KMS-11 (cell line): ENCODE measurements at regions not wholly inside any gene's neighbourhood (a gene's known extent, or its start where the extent isn't known, plus 50 kb on each side); places are given as distances from the start of the nearest gene placed in this dataset.

Experiments used
- H2AFZ ChIP-seq: fragments of 200-600 bp; sonication (generic); 2 replicates; pipeline ENCODE4 v1.6.1; 2016; ENCODE audit warnings: antibody characterized with exemption, mixed run types, low read depth
- H3K27ac ChIP-seq: fragments of 200-600 bp; sonication (generic); 2 replicates; pipeline ENCODE4 v1.6.1; 2016; ENCODE audit warnings: mild to moderate bottlenecking, mixed run types
- H3K27me3 ChIP-seq: fragments of 200-600 bp; sonication (generic); 2 replicates; pipeline ENCODE4 v1.6.1; 2017; ENCODE audit warnings: mild to moderate bottlenecking, low read depth, mixed run types, moderate library complexity; ENCODE audit not compliant: insufficient read depth
- H3K36me3 ChIP-seq: fragments of 200-600 bp; sonication (generic); 2 replicates; pipeline ENCODE4 v1.6.1; 2017; ENCODE audit warnings: mild to moderate bottlenecking, mixed run types; ENCODE audit not compliant: insufficient read depth
- H3K4me1 ChIP-seq: fragments of 200-600 bp; sonication (generic); 2 replicates; pipeline ENCODE4 v1.6.1; 2016; ENCODE audit warnings: mild to moderate bottlenecking, low read depth, mixed run types; ENCODE audit not compliant: poor library complexity, severe bottlenecking
- H3K4me2 ChIP-seq: fragments of 200-600 bp; sonication (generic); 2 replicates; pipeline ENCODE4 v1.7.0; 2016; ENCODE audit warnings: mild to moderate bottlenecking, mixed run types
- H3K4me3 ChIP-seq: fragments of 200-600 bp; sonication (generic); IDR thresholded peaks from 2 replicates; pipeline ENCODE4 v1.6.1; 2017; ENCODE audit warnings: low read depth, low read length, mixed read lengths; ENCODE audit not compliant: insufficient read depth
- H3K79me2 ChIP-seq: fragments of 200-600 bp; sonication (generic); 2 replicates; pipeline ENCODE4 v1.6.1; 2016; ENCODE audit warnings: low read depth, mixed run types; ENCODE audit not compliant: insufficient read depth
- H3K9ac ChIP-seq: fragments of 200-600 bp; sonication (generic); 2 replicates; pipeline ENCODE4 v1.6.1; 2016; ENCODE audit warnings: mild to moderate bottlenecking, mixed run types
- H4K20me1 ChIP-seq: fragments of 200-600 bp; sonication (generic); 2 replicates; pipeline ENCODE4 v1.6.1; 2016; ENCODE audit warnings: mild to moderate bottlenecking, mixed run types; ENCODE audit not compliant: insufficient read depth
- TF ChIP-seq, protein P1 (sequence below): fragments of 200-600 bp; sonication (generic); conservative IDR thresholded peaks from 2 replicates; pipeline ENCODE4 v1.6.1; 2017; ENCODE audit warnings: low read depth, mild to moderate bottlenecking, antibody characterized with exemption, low read length, moderate library complexity, mixed read lengths

DNA sequence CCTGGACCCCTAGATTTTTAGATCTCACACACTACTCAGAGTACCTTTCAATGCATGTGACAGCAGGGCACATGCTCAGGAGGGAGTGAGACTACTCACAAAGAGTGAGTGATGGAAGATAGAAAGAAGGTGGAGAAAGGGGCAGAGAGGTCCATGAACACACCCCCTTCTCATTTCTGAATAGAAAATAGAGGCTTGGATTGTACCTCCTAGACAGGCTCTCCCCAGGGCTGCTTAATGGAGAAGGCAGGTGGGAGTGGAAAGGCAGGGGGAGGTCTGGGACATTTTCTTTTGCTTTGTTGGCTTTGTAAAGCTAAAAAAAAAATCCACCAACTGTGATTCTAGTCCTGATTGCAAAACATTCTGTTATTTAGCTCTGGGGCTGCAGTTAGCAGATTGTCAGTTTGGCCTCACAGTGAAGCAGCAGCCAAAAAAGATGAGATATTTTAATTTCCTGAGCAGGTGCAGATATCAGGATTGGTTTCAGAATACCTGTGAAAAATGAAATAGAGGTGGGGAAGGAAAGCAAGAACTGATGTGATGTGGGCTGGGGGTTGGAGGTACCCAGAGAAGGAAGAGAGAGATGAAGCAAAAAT, 119.3 kb upstream of the GYPC start:
- TF ChIP-seq, protein P1, sequence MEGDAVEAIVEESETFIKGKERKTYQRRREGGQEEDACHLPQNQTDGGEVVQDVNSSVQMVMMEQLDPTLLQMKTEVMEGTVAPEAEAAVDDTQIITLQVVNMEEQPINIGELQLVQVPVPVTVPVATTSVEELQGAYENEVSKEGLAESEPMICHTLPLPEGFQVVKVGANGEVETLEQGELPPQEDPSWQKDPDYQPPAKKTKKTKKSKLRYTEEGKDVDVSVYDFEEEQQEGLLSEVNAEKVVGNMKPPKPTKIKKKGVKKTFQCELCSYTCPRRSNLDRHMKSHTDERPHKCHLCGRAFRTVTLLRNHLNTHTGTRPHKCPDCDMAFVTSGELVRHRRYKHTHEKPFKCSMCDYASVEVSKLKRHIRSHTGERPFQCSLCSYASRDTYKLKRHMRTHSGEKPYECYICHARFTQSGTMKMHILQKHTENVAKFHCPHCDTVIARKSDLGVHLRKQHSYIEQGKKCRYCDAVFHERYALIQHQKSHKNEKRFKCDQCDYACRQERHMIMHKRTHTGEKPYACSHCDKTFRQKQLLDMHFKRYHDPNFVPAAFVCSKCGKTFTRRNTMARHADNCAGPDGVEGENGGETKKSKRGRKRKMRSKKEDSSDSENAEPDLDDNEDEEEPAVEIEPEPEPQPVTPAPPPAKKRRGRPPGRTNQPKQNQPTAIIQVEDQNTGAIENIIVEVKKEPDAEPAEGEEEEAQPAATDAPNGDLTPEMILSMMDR = no peak
- Histone ChIP-seq H3K27me3 (no peaks in the 10 kb centered on the region), H3K36me3 (no peaks in the 10 kb centered on the region), H3K4me1 (no peaks in the 10 kb centered on the region), H4K20me1 (no peaks in the 10 kb centered on the region), H2AFZ (no peak overlapping the region), H3K79me2 (no peaks in the 10 kb centered on the region), H3K4me3 (no peak overlapping the region), H3K4me2 (no peak overlapping the region), H3K27ac (no peak overlapping the region), H3K9ac (no peak overlapping the region)

DNA sequence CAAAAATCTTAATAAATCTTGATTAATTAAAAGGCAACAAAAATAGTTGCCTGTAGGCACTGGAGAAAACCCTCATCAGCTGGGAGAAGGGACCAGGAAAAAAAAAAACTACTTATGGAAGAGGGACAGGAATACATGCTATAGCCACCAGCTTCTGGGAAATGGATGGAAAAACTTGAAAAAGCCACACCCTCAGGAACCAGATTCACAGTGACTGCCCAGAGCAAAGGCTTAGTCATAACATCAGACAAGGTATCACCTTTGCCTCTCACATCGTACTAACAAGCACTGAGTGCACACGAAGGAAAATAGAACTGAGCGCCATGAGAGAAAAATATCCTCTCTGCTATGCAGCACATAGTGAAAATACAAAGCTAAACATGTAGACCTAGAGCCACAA, 116.9 kb upstream of the GYPC start:
- Histone ChIP-seq H3K36me3 (no peaks in the 10 kb centered on the region), H2AFZ (no peak overlapping the region), H3K4me1 (no peaks in the 10 kb centered on the region), H3K27me3 (no peaks in the 10 kb centered on the region), H3K4me3 (no peak overlapping the region), H3K4me2 (no peak overlapping the region), H3K79me2 (no peaks in the 10 kb centered on the region), H3K27ac (no peak overlapping the region), H4K20me1 (no peaks in the 10 kb centered on the region), H3K9ac (no peak overlapping the region)
- TF ChIP-seq, protein P1 = no peak

DNA sequence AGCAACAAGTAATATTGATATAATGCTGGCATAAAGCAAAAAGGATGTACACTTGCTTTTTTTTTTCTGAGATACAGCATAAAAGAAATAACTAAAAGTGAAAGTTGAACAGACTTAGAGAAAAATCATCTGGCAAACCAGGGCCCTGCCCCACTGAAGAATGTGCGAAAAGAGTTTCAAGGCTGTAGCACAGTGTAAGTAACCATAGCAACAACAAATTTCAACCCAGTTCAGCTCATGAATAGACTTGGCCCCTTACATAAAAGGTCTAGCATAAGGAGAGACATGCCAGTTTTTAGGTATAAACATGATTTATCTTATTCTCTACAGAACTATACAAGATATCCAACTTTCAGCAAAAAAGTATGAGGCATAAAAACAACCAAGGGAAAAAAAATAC, 113.7 kb upstream of the GYPC start:
- Histone ChIP-seq H3K4me3 (no peak overlapping the region), H3K36me3 (no peaks in the 10 kb centered on the region), H2AFZ (no peak overlapping the region), H4K20me1 (no peaks in the 10 kb centered on the region), H3K27me3 (no peaks in the 10 kb centered on the region), H3K4me1 (no peaks in the 10 kb centered on the region), H3K79me2 (no peaks in the 10 kb centered on the region), H3K4me2 (no peak overlapping the region), H3K27ac (no peak overlapping the region), H3K9ac (no peak overlapping the region)
- TF ChIP-seq, protein P1 = no peak

DNA sequence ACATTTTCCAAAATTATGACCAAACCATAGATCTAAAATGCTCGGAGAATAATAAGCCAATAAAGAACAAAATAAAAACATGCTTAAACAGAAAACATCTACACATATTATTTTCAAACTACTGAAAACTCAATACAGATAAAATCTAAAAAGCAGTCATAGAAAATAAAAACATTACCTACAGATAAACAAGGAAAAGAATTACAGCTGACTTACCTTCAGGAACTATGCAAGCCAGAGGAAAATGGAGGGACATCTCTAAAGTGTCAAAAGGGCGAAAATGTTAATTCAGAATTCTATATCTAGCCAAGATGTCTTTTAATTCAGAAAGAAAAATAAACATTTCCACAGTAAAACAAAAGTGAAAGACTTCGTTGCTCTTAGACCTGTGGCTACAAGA, 112.9 kb upstream of the GYPC start:
- Histone ChIP-seq H3K4me2 (no peak overlapping the region), H3K79me2 (no peaks in the 10 kb centered on the region), H3K27me3 (no peaks in the 10 kb centered on the region), H3K4me3 (no peak overlapping the region), H3K9ac (no peak overlapping the region), H2AFZ (no peak overlapping the region), H4K20me1 (no peaks in the 10 kb centered on the region), H3K27ac (no peak overlapping the region), H3K4me1 (no peaks in the 10 kb centered on the region), H3K36me3 (no peaks in the 10 kb centered on the region)
- TF ChIP-seq, protein P1 = no peak
